Activated CD4-positive, alpha-beta memory T cell treated with anti-CD3 and anti-CD28 coated beads, Interleukin-2, amount 10 ng/mL, durations not matched to agents 7 days and 5 days (primary cell): ENCODE measurements at regions not wholly inside any gene's neighbourhood (a gene's known extent, or its start where the extent isn't known, plus 50 kb on each side); places are given as distances from the start of the nearest gene placed in this dataset.
"Not testable (repeated sequence)": the region's sequence is repeated elsewhere in the genome, so short reads cannot be mapped to it uniquely, and the experiment has no call there.

Experiments
- CTCF ChIA-PET: fragments of 350-600 bp; sonication (Branson Sonifier 250); formaldehyde crosslinking; loops from one replicate; lab custom pipeline; 2021; ENCODE audit warnings: antibody characterized with exemption, inconsistent platforms; lab: Charles Lee
- POLR2A ChIA-PET: fragments of 350-600 bp; sonication (Branson Sonifier 250); formaldehyde crosslinking; loops from one replicate; lab custom pipeline; 2021; ENCODE audit warnings: antibody characterized with exemption; lab: Charles Lee
- DNase-seq: peaks from one replicate; pipeline ENCODE4 v3.0.0-alpha.2; 2020
- H3K27ac Mint-ChIP-seq: one replicate; pipeline ENCODE4 v1.8.0; 2021; ENCODE audit warnings: mild to moderate bottlenecking, mixed read lengths
- H3K27me3 Mint-ChIP-seq: one replicate; pipeline ENCODE4 v1.8.0; 2021; ENCODE audit warnings: mixed read lengths
- H3K36me3 Mint-ChIP-seq: one replicate; pipeline ENCODE4 v1.8.0; 2021; ENCODE audit warnings: low read depth, mixed read lengths
- H3K4me1 Mint-ChIP-seq: one replicate; pipeline ENCODE4 v1.8.0; 2021; ENCODE audit warnings: mixed read lengths
- H3K4me3 Mint-ChIP-seq: one replicate; pipeline ENCODE4 v1.8.0; 2021; ENCODE audit warnings: mild to moderate bottlenecking, mixed read lengths
- H3K9me3 Mint-ChIP-seq: one replicate; pipeline ENCODE4 v1.8.0; 2021; ENCODE audit warnings: mixed read lengths

- Mint-ChIP-seq H3K27ac (no peak overlapping the region), H3K9me3 (no peaks in the 10 kb centered on the region), H3K36me3 (peaks cover 24% of the 10 kb centered on the region), H3K4me3 (no peak overlapping the region), H3K4me1 (peaks cover 6% of the 10 kb centered on the region), H3K27me3 (no peaks in the 10 kb centered on the region)
- ChIA-PET CTCF (interaction anchor here (1.9 kb wide), 2 partner anchors 14 to 68 kb away, joined by 6 to 8 read pairs; no protein-coding TSS in a partner anchor), POLR2A (interaction anchor here (1.1 to 1.3 kb wide), 3 partner anchors 65 to 96 kb away, joined by 3 to 5 read pairs (median 5); no protein-coding TSS in a partner anchor)
- no peak for DNase-seq
Observed at GRCh38 chr7:66558660-66559465, 69.8 kb upstream of the KCTD7 start.

GRCh38 chr7:66564045-66564444 is 64.6 kb upstream of the KCTD7 start:
- no peak for DNase-seq
- Mint-ChIP-seq H3K36me3 (peaks cover 14% of the 10 kb centered on the region), H3K27ac (no peak overlapping the region), H3K9me3 (no peaks in the 10 kb centered on the region), H3K27me3 (no peaks in the 10 kb centered on the region), H3K4me3 (no peak overlapping the region), H3K4me1 (peaks cover 5% of the 10 kb centered on the region)
- POLR2A ChIA-PET = no interaction called here
- CTCF ChIA-PET = no interaction called here

GRCh38 chr7:66570179-66570578 is 58.5 kb upstream of the KCTD7 start:
- CTCF ChIA-PET = interaction anchor here (1.0 kb wide), 1 partner anchor 13 kb away, joined by 4 read pairs; no protein-coding TSS in a partner anchor
- H3K9me3 Mint-ChIP-seq, H3K27ac Mint-ChIP-seq, H3K4me1 Mint-ChIP-seq, POLR2A ChIA-PET, DNase-seq, H3K27me3 Mint-ChIP-seq, H3K4me3 Mint-ChIP-seq: not testable (repeated sequence)
- peaks cover 63% of the 10 kb centered on the region for H3K36me3 Mint-ChIP-seq

- H3K27ac Mint-ChIP-seq = no peak overlapping the region
- ChIA-PET CTCF (interaction anchor here (1.1 to 2.8 kb wide), 2 partner anchors 14 to 18 kb away, joined by 3 to 8 read pairs; no protein-coding TSS in a partner anchor), POLR2A (no interaction called here)
- peaks cover 67% of the 10 kb centered on the region for H3K36me3 Mint-ChIP-seq
- H3K27me3 Mint-ChIP-seq = no peaks in the 10 kb centered on the region
- H3K4me1 Mint-ChIP-seq = peaks cover 20% of the 10 kb centered on the region
- no peak for DNase-seq
- no peak overlapping the region for H3K4me3 Mint-ChIP-seq
- H3K9me3 Mint-ChIP-seq = no peaks in the 10 kb centered on the region
Observed at GRCh38 chr7:66571568-66571967, 57.1 kb upstream of the KCTD7 start.

- Mint-ChIP-seq H3K36me3 (peaks cover 63% of the 10 kb centered on the region), H3K4me1 (peaks cover 34% of the 10 kb centered on the region)
- DNase-seq, H3K27ac Mint-ChIP-seq, POLR2A ChIA-PET, H3K4me3 Mint-ChIP-seq, H3K27me3 Mint-ChIP-seq, H3K9me3 Mint-ChIP-seq: not testable (repeated sequence)
- CTCF ChIA-PET = interaction anchor here (0.6 to 2.8 kb wide), 2 partner anchors 16 to 88 kb away, joined by 3 to 8 read pairs; no protein-coding TSS in a partner anchor
Observed at GRCh38 chr7:66573782-66574495, 54.7 kb upstream of the KCTD7 start.

- POLR2A ChIA-PET = interaction anchor here (1.2 kb wide), 1 partner anchor 270 kb away, joined by 3 read pairs; no protein-coding TSS in a partner anchor
- H3K9me3 Mint-ChIP-seq, H3K4me3 Mint-ChIP-seq, DNase-seq, H3K27me3 Mint-ChIP-seq, H3K27ac Mint-ChIP-seq: not testable (repeated sequence)
- Mint-ChIP-seq H3K4me1 (peaks cover 34% of the 10 kb centered on the region), H3K36me3 (peaks cover 61% of the 10 kb centered on the region)
- CTCF ChIA-PET = interaction anchor here (0.6 kb wide), 1 partner anchor 87 kb away, joined by 3 read pairs; no protein-coding TSS in a partner anchor
Observed at GRCh38 chr7:66574768-66575167, 53.9 kb upstream of the KCTD7 start.

- H3K4me3 Mint-ChIP-seq = no peak overlapping the region
- no peaks in the 10 kb centered on the region for H3K9me3 Mint-ChIP-seq
- H3K4me1 Mint-ChIP-seq = peaks cover 36% of the 10 kb centered on the region
- H3K27me3 Mint-ChIP-seq = no peaks in the 10 kb centered on the region
- POLR2A ChIA-PET = interaction anchor here (1.2 kb wide), 1 partner anchor 269 kb away, joined by 3 read pairs; no protein-coding TSS in a partner anchor
- no peak for DNase-seq
- H3K27ac Mint-ChIP-seq = no peak overlapping the region
- peaks cover 57% of the 10 kb centered on the region for H3K36me3 Mint-ChIP-seq
- CTCF ChIA-PET = no interaction called here
Observed at GRCh38 chr7:66575398-66575797, 53.3 kb upstream of the KCTD7 start.

- no peaks in the 10 kb centered on the region for H3K9me3 Mint-ChIP-seq
Observed at GRCh38 chr7:66576646-66577045, 52.0 kb upstream of the KCTD7 start.

More at GRCh38 chr7:66576646-66577045, 52.0 kb upstream of the KCTD7 start:
- ChIA-PET CTCF (no interaction called here), POLR2A (no interaction called here)
- no peak overlapping the region for H3K4me3 Mint-ChIP-seq
- H3K36me3 Mint-ChIP-seq = peaks cover 52% of the 10 kb centered on the region
- no peaks in the 10 kb centered on the region for H3K27me3 Mint-ChIP-seq
- no peak for DNase-seq
- H3K4me1 Mint-ChIP-seq = peaks cover 36% of the 10 kb centered on the region
- H3K27ac Mint-ChIP-seq = no peak overlapping the region
